Spleen (tissue), 11 donors: ENCODE measurements at regions not wholly inside any gene's neighbourhood (a gene's known extent, or its start where the extent isn't known, plus 50 kb on each side); places are given as distances from the start of the nearest gene placed in this dataset.

ENCODE experiments used
- DNase-seq: peaks from one replicate; pipeline ENCODE4 v3.0.0-alpha.2; 2020
- H3K27ac ChIP-seq, 8 donors: fragments of 200-600 bp; sonication (generic) in 7 of 8; 1 replicate in 4 of 8; 2 replicates in 4 of 8; pipeline versions ENCODE4 v1.5.0 to v1.8.0; 2016 to 2021; ENCODE audit warnings: inconsistent platforms in 4 of 8, mild to moderate bottlenecking in 4 of 8, moderate library complexity in 1 of 8
- H3K27me3 ChIP-seq, 7 donors: fragments of 200-600 bp; sonication (generic) in 6 of 7; replicated peaks in 1 of 7; 1 replicate in 4 of 7; 2 replicates in 3 of 7; pipeline versions ENCODE4 v1.5.0 to v1.8.0; 2016 to 2021; ENCODE audit warnings: inconsistent platforms in 3 of 7, mild to moderate bottlenecking in 1 of 7
- H3K36me3 ChIP-seq, 6 donors: fragments of 200-600 bp; sonication (generic) in 5 of 6; 1 replicate in 4 of 6; 2 replicates in 2 of 6; pipeline versions ENCODE4 v1.5.0 to v1.8.0; 2016 to 2021; ENCODE audit warnings: inconsistent platforms in 2 of 6
- H3K4me1 ChIP-seq, 6 donors: fragments of 200-600 bp; sonication (generic) in 5 of 6; 1 replicate in 3 of 6; 2 replicates in 3 of 6; pipeline versions ENCODE4 v1.5.0 to v1.8.0; 2016 to 2021; ENCODE audit warnings: inconsistent platforms in 3 of 6
- H3K4me3 ChIP-seq, 8 donors: fragments of 200-600 bp; sonication (generic) in 7 of 8; 1 replicate in 4 of 8; 2 replicates in 4 of 8; pipeline versions ENCODE4 v1.5.0 to v1.8.0; 2016 to 2021; ENCODE audit warnings: inconsistent platforms in 4 of 8, mild to moderate bottlenecking in 4 of 8, moderate library complexity in 2 of 8
- H3K9me3 ChIP-seq, 8 donors: fragments of 200-600 bp; sonication (generic) in 7 of 8; 1 replicate in 4 of 8; 2 replicates in 4 of 8; pipeline versions ENCODE4 v1.5.0 to v1.8.0; 2016 to 2021; ENCODE audit warnings: inconsistent platforms in 4 of 8
- CTCF ChIP-seq, 11 experiments: fragments of 200-600 bp in 7 of 11; fragments of 450-650 bp in 4 of 11; sonication (generic) in 4 of 11; IDR thresholded peaks in 8 of 11; conservative IDR thresholded peaks in 3 of 11; 1 replicate in 7 of 11; 2 replicates in 4 of 11; pipeline versions ENCODE4 v1.4.0 to v1.8.0; 2016 to 2021; ENCODE audit warnings: antibody characterized with exemption in 11 of 11, inconsistent platforms in 4 of 11, mild to moderate bottlenecking in 1 of 11
- POLR2A ChIP-seq, 3 donors: fragments of 450-650 bp; IDR thresholded peaks; one replicate each; pipeline ENCODE4 v1.5.1; 2017; ENCODE audit warnings: antibody characterized with exemption in 3 of 3, mild to moderate bottlenecking in 1 of 3
- POLR2AphosphoS5 ChIP-seq, 3 donors: sonication (generic); formaldehyde crosslinking; IDR thresholded peaks; one replicate each; pipeline ENCODE4 v1.5.1; 2017; ENCODE audit warnings: antibody characterized with exemption in 3 of 3
- WGBS, 5 donors: extraction: QIAGEN DNeasy Blood & Tissue Kit in 3 of 5; methylation state at CpG; one replicate each; pipeline versions ENCODE4 v1.1.5 to v1.1.7; 2013 to 2018; 5-methylcytosine and 5-hydroxymethylcytosine counted together
- intact Hi-C: fragments of 100-400 bp; cut with DNase I; formaldehyde crosslinking; loops from one replicate; pipeline ENCODE4 v1.15.0; 2023; ENCODE audit warnings: low total_unique reads
- donor health status: healthy with polysubstance abuse.
- donor health status: DM: no; HTN: no; CAD: no; lungs with moderate emphysema.
- donor health status: DM: no; HTN: no; CAD: no.
- donor health status: Bipolar disorder and iron deficiency.
- donor health status: healthy.
- donor health status: DM: no; HTN: no; CAD: no.
- donor health status: DM: yes; HTN: yes; CAD: no.

GRCh38 chr9:11269036-11269435 is 656.2 kb upstream of the PTPRD start:
- no peak for DNase-seq
- peaks cover 6 to 67% (median 46%) of the 10 kb centered on the region in 8 donors for H3K9me3 ChIP-seq
- TF ChIP-seq POLR2A (IDR thresholded peaks at IDR 0.05) (no peak), CTCF (IDR thresholded peaks at IDR 0.05 in 8 of 11, conservative IDR thresholded peaks at IDR 0.05 in 3 of 11) (no peak), POLR2AphosphoS5 (IDR thresholded peaks at IDR 0.05) (no peak)
- H3K27ac ChIP-seq: no peak overlapping the region
- H3K27me3 ChIP-seq: no peaks in the 10 kb centered on the region
- H3K36me3 ChIP-seq: no peaks in the 10 kb centered on the region
- intact Hi-C loops: no loop called here
- no peaks in the 10 kb centered on the region for H3K4me1 ChIP-seq
- 53 to 72% (median 54%) methylated on average over 3 of the region's 3 CpGs for WGBS, 5 donors
- H3K4me3 ChIP-seq: no peak overlapping the region

GRCh38 chr9:11275158-11275695 is 662.4 kb upstream of the PTPRD start:
- Histone ChIP-seq H3K4me3 (no peak overlapping the region), H3K27me3 (no peaks in the 10 kb centered on the region), H3K9me3 (peaks cover 0 to 37% (median 20%) of the 10 kb centered on the region in 8 donors), H3K36me3 (no peaks in the 10 kb centered on the region), H3K4me1 (no peaks in the 10 kb centered on the region), H3K27ac (no peak overlapping the region)
- WGBS, 5 donors: 66 to 83% (median 76%) methylated on average over 11 of the region's 11 CpGs
- no peak for DNase-seq
- TF ChIP-seq POLR2AphosphoS5 (IDR thresholded peaks at IDR 0.05): no peak
- no peak for TF ChIP-seq CTCF (IDR thresholded peaks at IDR 0.05 in 8 of 11, conservative IDR thresholded peaks at IDR 0.05 in 3 of 11)
- TF ChIP-seq POLR2A (IDR thresholded peaks at IDR 0.05): no peak
- intact Hi-C loops: no loop called here

DNA sequence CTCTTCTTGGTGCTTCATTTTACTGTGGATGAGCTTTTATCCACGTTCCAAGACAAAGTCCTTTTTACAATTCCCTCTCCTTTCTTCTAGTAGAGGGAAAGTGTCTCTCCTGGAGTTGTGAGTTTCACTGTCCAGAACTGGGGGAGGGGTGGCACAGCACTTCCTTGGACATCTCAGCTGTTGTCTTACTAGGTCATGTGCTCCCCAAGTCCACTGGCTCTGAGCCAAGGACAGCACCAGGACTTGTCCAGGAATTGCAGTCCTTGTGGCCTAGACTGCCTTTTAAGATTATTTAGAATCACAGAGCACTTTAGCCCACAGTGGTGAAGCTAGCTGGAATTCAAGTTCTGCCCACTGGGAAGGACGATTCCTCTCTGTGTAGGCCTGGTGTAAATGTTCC is 700.2 kb upstream of the PTPRD start:
- Histone ChIP-seq H3K27me3 (no peaks in the 10 kb centered on the region), H3K27ac (no peak overlapping the region), H3K4me1 (no peaks in the 10 kb centered on the region), H3K36me3 (no peaks in the 10 kb centered on the region), H3K9me3 (peaks cover 0 to 22% (median 10%) of the 10 kb centered on the region in 8 donors), H3K4me3 (no peak overlapping the region)
- TF ChIP-seq CTCF (IDR thresholded peaks at IDR 0.05 in 8 of 11, conservative IDR thresholded peaks at IDR 0.05 in 3 of 11) (no peak), POLR2A (IDR thresholded peaks at IDR 0.05) (no peak)
- no peak for DNase-seq
- 49 to 68% (median 63%) methylated on average over 2 of the region's 2 CpGs for WGBS, 5 donors
- intact Hi-C loops: no loop called here

DNA sequence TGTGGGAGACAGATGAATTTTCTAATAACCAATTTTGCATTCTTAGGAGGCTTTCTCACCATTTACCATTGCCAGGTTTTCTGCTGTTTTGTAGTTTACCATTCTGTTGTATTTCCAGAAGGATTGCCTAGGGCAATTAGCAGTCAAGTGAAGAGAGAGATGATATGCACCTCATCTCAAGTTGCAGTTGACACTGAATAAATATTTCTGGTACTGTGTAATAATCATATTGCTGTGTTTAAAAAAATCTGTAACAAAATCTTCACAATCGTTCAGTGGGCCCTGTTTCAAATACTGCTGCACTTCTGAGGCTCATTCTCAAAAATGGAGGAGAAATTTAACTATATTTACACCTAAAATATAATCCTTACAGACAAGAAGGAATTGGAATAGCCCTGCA is 706.1 kb upstream of the PTPRD start:
- no peaks in the 10 kb centered on the region for H3K9me3 ChIP-seq
- intact Hi-C loops: no loop called here
- no peak overlapping the region for H3K4me3 ChIP-seq
- 53 to 78% (median 59%) methylated on average over 1 of the region's 1 CpG for WGBS, 5 donors
- no peaks in the 10 kb centered on the region for H3K4me1 ChIP-seq
- H3K27me3 ChIP-seq: no peaks in the 10 kb centered on the region
- DNase-seq: no peak
- TF ChIP-seq POLR2AphosphoS5 (IDR thresholded peaks at IDR 0.05): no peak
- no peak for TF ChIP-seq CTCF (IDR thresholded peaks at IDR 0.05 in 8 of 11, conservative IDR thresholded peaks at IDR 0.05 in 3 of 11)
- no peak for TF ChIP-seq POLR2A (IDR thresholded peaks at IDR 0.05)
- no peak overlapping the region for H3K27ac ChIP-seq
- no peaks in the 10 kb centered on the region for H3K36me3 ChIP-seq
